Activated CD4-positive, alpha-beta T cell treated with anti-CD3 and anti-CD28 coated beads for 4 hours (primary cell): ENCODE measurements at regions not wholly inside any gene's neighbourhood (a gene's known extent, or its start where the extent isn't known, plus 50 kb on each side); places are given as distances from the start of the nearest gene placed in this dataset.
"Not testable (repeated sequence)": the region's sequence is repeated elsewhere in the genome, so short reads cannot be mapped to it uniquely, and the experiment has no call there.

ENCODE experiments used
- DNase-seq, 2 donors: peaks; one replicate each; pipeline ENCODE4 v3.0.0-alpha.2; 2020

GRCh38 chrX:5683996-5684395, 544.7 kb downstream of the NLGN4X start:
- DNase-seq: no peak

DNA sequence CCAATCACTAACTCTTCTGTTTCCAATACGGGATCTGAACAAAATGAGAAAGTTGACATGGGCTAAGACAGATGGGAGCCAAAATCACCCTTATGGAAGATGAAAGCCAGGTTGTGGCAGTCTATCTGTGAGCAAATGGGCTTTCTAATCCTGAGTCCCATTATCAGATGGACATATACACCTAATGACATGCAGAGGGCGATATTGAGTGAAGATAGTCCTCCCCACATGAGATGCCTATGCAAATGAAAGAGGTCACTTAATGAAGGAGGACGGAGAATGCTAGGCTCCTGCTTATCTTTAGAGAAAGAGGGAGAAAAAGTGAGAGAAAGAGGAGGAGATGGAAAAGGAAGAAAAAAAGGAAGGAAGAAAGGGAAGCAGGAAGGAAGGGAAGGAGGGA, 547.5 kb downstream of the NLGN4X start:
- no peak for DNase-seq

GRCh38 chrX:5674036-5674435, 554.6 kb downstream of the NLGN4X start:
- no peak for DNase-seq

GRCh38 chrX:5672099-5672498, 556.6 kb downstream of the NLGN4X start:
- DNase-seq: no peak

DNA sequence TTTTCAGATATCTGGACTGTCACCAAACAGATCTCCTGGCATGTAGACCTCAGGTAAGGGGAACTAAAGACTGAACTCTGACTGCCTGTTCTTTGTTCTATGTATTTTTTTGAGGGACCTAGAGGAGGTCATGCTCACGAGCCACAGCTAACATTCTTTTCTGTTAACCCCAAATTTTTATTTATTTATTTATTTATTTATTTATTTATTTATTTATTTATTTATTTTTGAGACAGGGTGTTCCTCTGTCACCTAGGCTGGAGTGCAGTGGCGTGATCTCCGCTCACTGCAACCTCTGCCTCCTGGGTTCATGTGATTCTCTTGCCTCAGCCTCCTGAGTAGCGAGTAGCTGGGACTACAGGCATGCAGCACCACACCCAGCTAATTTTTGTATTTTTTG, 562.0 kb downstream of the NLGN4X start:
- DNase-seq: not testable (repeated sequence)

- DNase-seq: no peak
Measured at GRCh38 chrX:5656544-5656943, 572.1 kb downstream of the NLGN4X start.

DNA sequence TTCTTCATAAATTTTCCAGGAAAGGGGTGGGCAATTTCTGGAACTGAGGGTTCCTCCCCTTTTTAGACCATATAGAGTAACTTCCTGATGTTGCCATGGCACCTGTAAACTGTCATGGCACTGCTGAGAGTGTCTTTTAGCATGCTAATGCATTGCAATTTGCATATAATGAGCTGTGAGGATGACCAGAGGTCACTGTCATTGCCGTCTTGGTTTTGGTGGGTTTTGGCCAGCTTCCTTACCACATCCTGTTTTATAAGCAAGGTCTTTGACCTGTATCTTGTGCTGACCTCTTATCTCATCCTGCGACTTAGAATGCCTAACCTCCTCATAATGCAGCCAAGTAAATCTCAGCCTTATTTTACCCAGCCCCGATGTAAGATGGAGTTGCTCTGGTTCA, 577.8 kb downstream of the NLGN4X start:
- no peak for DNase-seq

DNA sequence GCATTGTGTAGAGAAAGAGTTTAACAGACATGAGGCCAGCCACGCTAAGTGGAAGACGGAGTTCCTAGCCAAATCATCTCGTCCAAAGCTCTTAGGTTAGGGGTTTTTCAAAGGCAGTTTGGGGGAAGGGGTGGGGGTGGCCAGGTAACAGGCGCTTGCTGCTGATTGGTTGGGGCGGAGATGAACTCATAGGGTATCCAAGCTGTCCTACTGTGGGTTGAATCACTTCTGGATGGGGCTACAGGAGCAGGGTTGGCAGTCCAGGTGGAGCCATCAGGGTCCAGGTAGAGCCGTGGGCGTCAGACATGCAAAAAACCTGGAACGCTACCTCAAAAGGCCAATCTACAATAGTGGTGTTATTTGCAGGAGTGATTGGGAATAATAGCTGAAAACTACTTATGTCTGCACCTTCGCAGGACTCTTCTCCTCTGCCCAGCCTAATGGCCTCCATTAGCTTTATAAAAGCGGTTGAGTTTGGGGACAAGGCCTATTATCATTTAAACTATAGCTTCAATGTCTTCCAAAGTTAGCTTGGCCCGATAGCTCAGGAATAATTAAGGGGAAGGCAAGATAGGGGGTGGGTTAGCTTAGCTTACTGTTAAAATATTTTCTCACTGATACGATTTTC, 579.6 kb downstream of the NLGN4X start:
- DNase-seq: no peak

DNA sequence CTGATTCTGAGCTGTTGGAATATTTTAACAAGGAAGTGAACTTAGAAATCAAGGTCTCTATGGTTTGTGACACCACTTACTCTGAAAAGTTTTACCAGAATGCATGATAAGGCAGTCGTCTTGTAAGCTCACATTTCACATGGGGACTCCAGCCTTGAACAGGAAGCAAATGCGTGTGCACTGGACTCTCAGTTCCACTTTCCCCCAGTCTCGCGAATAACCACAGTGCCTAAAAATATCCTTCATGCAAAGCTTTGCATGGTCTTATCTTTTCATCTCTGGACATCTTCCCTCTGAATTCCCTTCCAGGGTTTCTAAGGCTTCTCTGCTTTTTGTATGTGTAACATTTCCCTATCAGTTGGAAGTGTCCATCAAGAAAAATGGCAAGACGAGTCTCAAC, 581.8 kb downstream of the NLGN4X start:
- no peak for DNase-seq

DNA sequence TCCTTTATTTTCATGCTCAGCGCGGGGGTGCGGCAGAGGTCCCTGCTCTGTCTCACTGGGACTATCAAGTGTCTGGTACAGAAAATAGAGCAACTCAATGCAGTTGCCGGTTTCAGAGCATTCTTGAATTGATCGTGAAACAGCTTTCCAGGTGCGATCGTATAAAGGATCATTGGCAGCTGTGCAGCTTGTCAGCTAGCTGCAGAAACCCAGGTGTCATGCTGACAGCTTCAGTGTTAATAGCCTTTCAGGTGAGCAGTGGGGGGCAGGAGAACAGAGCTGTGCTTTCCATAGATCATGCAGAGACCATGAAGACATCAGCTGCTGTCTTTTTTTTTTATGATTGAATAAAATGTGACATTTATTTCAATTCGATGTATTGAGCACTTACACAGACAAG, 583.9 kb downstream of the NLGN4X start:
- DNase-seq: no peak

DNA sequence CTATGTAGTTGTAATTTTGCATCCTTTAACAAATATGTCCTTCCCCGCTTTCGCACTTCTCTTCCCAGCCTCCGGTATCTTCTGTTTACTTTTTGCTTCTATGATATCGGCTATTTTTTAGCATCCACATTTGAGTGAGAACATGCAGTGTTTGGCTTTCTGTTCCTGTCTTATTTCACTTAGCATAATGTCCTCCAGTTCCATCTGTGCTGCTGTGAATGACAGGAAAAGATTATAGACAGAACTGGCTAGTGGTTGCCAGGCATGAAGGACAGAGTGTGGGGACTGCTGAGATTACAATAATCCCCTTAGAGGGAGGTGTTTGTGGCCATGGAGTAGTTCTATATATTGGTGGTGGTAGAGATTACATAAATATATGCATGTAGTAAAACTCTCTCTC, 588.6 kb downstream of the NLGN4X start:
- no peak for DNase-seq

DNA sequence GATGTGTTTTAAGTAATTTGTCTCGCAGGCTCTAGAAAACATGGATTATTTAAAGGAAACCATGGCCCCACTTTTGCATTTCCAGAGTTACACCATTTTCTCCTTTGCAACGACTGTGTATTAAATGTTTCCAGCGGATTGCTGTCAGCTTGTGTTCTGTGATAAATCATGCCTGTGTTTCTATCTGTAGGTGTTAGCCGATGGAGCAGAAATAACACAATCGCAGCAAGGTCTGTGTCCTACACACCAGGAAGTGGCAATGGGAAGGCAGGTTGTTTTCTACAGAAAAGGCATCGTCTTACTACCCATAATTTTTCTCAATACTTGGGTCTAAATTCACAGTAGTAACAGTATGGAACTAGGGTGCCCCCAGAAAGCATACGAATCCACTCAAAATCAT, 590.1 kb downstream of the NLGN4X start:
- DNase-seq: no peak

DNA sequence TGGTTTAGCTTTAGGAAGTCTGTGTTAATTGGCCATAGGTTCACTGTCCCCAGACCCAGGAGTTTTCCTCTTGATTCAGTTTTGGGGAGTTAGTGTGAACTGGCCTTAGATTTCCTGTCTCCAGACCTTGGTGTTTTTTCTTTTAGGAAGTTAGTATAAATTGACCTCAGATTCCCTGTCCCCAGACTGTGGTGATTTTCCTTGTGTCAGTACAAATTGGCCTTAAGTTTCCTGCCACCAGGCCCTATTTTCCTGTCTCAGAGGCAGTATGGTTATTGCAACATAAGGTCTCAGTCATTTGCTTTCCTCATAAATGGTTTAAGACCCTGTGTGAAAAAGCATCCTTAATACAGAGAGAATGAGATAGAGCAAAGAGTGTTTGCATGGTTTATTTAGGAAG, 595.8 kb downstream of the NLGN4X start:
- no peak for DNase-seq

DNA sequence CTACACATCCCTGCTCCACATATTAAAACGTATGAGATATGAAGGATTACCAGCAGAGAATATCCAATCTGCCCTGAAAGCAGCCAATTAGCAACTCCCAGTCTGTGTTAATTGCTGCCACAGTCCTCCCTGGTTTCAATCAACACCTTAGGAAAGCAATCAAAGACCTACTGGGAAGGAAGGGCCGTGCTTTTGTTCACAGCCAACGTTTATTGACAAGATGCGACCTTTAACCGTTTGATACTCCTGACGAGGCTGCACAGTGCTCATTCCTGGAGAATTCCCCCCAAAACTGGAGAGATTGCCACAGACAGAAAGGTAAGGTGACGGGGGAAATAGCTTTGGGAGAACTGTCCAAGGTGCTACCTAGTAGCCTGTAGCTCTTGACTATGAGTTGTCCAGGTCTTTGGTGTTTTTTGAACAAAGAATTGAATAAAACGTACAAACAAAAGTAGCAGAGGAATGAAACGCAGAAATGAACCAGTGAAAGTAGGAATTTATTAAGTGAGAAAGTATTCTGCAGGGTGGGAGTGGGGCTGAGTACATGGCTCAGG, 596.5 kb downstream of the NLGN4X start:
- no peak for DNase-seq

DNA sequence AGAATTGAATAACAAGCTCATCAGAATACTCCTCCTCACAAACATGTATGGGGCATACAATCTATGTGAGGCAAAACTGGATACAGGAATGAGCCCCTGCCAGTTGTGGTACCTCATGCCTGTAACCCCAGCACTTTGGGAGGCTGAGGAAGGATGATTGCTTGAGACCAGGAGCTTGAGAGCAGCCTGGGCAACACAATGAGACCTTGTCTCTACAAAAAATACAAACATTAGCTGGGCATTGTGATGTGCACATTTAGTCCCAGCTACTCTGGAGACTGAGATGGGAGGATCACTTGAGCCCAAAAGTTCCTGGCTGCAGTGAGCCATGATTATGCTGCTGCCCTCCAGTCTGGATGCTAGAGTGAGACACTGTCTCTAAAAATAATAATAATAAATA, 611.0 kb downstream of the NLGN4X start:
- no peak for DNase-seq

DNA sequence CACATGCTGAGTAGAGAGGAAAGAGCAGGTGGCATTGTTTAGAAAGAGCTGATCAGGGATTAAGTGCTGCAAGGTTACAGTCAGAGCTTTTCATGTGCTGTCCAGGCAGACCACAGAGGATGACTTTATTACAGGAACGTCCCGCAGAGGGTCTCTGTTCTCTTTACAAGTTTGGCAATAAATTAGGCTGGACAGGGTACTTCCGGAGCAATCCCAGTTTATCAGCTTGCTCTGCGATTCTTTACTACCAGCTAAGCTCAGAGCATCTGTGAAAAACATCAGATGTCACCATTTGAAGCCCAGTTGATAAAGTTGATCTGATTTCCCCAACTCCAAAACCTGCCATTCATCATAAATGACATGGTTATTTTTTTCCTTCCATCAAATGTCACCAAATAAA, 633.1 kb downstream of the NLGN4X start:
- no peak for DNase-seq

DNA sequence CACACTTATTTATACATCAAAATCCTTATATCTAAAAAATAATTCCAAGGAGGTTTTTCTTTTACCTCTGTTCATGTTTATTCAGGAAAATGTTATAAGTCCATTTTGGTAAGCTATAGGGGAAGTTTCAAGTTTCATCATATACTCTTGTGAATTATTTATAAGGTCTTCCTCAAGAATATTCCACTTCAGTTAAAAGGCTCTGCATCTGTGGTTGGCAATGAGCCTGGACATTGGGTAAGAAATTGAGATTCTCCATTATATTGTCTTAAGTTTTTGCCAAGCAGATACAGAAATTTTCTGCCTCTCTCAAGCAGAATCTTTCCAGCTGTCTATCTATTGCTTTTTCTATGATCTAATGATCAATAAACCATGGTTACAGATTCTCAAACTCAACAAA, 641.9 kb downstream of the NLGN4X start:
- DNase-seq: no peak

- no peak for DNase-seq
Measured at GRCh38 chrX:5575407-5575806, 653.3 kb downstream of the NLGN4X start.

DNA sequence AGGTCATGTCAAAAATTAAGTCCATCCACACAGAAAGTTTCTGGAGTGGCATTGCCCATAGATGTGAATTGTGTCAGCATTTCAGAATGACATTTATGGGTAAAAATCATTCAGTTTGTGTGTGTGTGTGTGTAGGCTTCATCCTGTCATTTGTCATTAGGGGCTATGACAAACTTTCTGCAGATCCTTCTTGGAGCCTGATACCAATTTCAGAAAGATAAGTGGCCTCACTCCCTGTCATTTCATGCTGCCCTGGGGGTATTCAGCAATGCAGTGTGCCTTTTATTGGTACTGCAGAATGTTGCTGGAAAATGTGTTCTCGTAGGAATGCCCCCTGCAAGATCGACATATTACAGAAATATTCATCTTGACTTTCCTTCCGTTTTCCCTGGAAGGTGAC, 659.7 kb downstream of the NLGN4X start:
- no peak for DNase-seq

DNA sequence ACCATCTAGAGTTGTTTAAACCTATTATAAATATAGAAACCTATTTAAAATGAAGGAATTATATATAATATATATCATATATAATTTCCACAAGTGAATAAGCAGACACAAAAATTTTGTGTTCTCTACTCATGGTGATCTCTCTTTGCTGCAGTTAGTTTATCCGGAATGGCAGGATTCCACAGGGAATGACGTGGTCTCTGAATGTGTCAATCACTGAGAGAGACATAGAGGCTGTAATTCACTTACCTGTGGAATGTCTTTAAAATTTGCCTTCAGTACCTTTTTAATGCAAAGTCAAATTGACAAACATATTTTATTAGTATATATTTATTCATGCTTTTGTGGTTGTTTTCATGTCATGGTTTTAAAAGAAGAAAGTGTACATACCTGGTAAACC, 669.3 kb downstream of the NLGN4X start:
- DNase-seq: no peak

DNA sequence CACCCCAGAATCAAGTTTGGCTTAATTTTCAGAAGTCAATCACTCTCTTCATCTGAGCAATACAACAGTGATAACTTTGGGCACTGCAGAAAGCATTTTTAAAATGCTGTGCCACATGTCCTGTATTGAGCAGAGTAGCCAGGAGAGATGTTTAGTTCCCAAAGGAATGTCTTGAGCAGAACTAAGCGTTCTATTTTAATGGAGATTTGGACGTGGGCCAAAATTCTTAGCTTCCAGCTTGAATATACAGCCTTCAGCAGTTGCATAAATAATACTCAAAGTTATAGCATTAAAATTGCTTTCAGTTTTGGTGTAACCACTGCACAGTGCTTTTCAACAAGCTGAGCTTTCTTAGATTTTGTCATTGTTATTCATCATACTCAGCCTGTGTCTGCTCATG, 679.2 kb downstream of the NLGN4X start:
- DNase-seq: no peak

DNA sequence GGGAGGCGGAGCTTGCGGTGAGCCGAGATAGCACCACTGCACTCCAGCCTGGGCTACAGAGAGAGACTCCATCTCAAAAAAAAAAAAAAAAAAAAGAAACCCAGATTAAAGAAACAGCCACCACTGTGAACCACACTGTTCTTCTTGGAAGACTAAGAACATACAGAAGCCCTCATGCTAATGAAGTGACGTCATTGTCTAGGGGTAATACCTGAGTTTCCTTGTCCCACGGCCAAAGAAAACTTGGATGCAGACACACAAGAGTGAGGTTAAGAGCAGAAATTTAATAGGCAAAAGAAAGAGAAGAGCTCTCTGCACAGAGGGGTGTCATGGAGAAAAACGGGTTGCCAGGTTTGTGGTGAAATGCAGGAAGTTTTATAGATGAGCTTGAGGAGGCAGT, 691.6 kb downstream of the NLGN4X start:
- no peak for DNase-seq

DNA sequence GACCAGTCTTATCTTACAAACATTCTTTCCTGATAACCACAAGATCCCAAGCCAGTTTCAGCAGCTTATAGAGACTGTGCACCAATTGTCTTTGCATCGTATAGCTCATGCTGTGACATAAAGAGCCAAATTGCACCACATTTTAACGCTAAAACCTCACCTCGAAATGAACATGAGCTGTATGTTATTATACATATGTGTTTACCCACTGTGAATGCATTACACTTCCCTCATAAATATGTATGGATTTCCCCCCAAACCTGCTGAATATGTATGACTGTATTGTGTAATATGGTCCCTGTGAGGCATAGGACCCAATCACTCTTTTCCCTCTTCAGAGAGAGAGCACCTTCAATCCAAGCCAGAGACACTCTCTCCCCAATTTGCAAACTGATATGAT, 692.4 kb downstream of the NLGN4X start:
- DNase-seq: no peak

- DNase-seq: no peak
Measured at GRCh38 chrX:5528057-5528456, 700.6 kb downstream of the NLGN4X start.

GRCh38 chrX:5526191-5526590, 702.5 kb downstream of the NLGN4X start:
- DNase-seq: no peak
